Cardiac muscle cell (in vitro differentiated cells and primary cell): ENCODE measurements at regions not wholly inside any gene's neighbourhood (a gene's known extent, or its start where the extent isn't known, plus 50 kb on each side); places are given as distances from the start of the nearest gene placed in this dataset.

ENCODE experiments used
- DNase-seq, 2 donors: peaks; one replicate each; pipeline versions ENCODE4 v3.0.0 to v3.0.0-alpha.2; 2010 to 2017; ENCODE audit warnings: low read depth in 1 of 2, low spot score in 1 of 2
- H3K27ac ChIP-seq: fragments of 200-600 bp; sonication (generic); 2 replicates; pipeline ENCODE4 v1.5.1; 2016
- H3K27me3 ChIP-seq: fragments of 200-600 bp; sonication (generic); 2 replicates; pipeline ENCODE4 v1.6.0; 2016; ENCODE audit warnings: control low read depth
- H3K36me3 ChIP-seq: fragments of 200-600 bp; sonication (generic); 2 replicates; pipeline ENCODE4 v1.5.1; 2016; ENCODE audit warnings: control low read depth
- H3K4me1 ChIP-seq: fragments of 200-600 bp; sonication (generic); 2 replicates; pipeline ENCODE4 v1.8.1; 2017; ENCODE audit warnings: low read depth, mild to moderate bottlenecking, mixed run types
- H3K4me3 ChIP-seq: fragments of 200-600 bp; sonication (generic); 2 replicates; pipeline ENCODE4 v1.5.1; 2016; ENCODE audit warnings: mild to moderate bottlenecking
- H3K9me3 ChIP-seq: fragments of 200-600 bp; sonication (generic); 2 replicates; pipeline ENCODE4 v1.5.1; 2017; ENCODE audit warnings: low read depth, mild to moderate bottlenecking, control low read depth
- TF ChIP-seq, protein P1 (sequence below): IDR thresholded peaks from 2 replicates; pipeline ENCODE4 v1.5.1; 2012; ENCODE audit warnings: low read depth, mild to moderate bottlenecking, low read length

GRCh38 chr12:89016970-89017778, 335.1 kb downstream of the DUSP6 start:
- H3K27ac ChIP-seq, result no peak overlapping the region
- no peaks in the 10 kb centered on the region for H3K36me3 ChIP-seq
- peak; percentile 83 to 85 for DNase-seq
- TF ChIP-seq, protein P1, sequence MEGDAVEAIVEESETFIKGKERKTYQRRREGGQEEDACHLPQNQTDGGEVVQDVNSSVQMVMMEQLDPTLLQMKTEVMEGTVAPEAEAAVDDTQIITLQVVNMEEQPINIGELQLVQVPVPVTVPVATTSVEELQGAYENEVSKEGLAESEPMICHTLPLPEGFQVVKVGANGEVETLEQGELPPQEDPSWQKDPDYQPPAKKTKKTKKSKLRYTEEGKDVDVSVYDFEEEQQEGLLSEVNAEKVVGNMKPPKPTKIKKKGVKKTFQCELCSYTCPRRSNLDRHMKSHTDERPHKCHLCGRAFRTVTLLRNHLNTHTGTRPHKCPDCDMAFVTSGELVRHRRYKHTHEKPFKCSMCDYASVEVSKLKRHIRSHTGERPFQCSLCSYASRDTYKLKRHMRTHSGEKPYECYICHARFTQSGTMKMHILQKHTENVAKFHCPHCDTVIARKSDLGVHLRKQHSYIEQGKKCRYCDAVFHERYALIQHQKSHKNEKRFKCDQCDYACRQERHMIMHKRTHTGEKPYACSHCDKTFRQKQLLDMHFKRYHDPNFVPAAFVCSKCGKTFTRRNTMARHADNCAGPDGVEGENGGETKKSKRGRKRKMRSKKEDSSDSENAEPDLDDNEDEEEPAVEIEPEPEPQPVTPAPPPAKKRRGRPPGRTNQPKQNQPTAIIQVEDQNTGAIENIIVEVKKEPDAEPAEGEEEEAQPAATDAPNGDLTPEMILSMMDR, result peak; percentile 72
- H3K9me3 ChIP-seq, result no peaks in the 10 kb centered on the region
- H3K27me3 ChIP-seq, result no peaks in the 10 kb centered on the region
- no peak overlapping the region for H3K4me3 ChIP-seq
- no peaks in the 10 kb centered on the region for H3K4me1 ChIP-seq

DNA sequence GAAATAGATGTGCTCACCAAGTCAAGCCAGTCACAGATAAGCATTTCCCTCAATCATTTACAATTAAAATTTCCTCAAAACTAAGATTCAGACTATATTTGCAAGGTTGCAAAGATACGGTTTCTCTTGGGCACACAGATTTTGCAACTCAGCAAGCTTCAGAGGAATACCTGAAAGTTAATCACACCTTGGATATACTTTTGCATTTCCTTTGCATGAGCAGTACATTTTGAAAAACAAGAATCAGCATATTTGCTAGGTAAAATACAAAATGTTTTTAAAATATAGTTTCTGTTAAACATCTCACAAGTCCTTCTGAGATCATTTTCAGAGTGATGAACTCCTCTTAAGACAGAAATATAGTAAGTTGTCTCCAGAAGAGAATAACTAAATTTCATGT, 336.9 kb downstream of the DUSP6 start:
- Histone ChIP-seq H3K9me3 (no peaks in the 10 kb centered on the region), H3K27ac (no peak overlapping the region), H3K4me3 (no peak overlapping the region), H3K27me3 (no peaks in the 10 kb centered on the region), H3K4me1 (no peaks in the 10 kb centered on the region), H3K36me3 (no peaks in the 10 kb centered on the region)
- no peak for DNase-seq
- TF ChIP-seq, protein P1, result no peak

- TF ChIP-seq, protein P1, result no peak
- H3K9me3 ChIP-seq, result no peaks in the 10 kb centered on the region
- H3K27me3 ChIP-seq, result no peaks in the 10 kb centered on the region
- DNase-seq, result peak in 1 of 2 donors; percentile 68
- H3K36me3 ChIP-seq, result no peaks in the 10 kb centered on the region
- H3K27ac ChIP-seq, result no peak overlapping the region
- H3K4me1 ChIP-seq, result peaks cover 7% of the 10 kb centered on the region
- H3K4me3 ChIP-seq, result no peak overlapping the region
Observed at GRCh38 chr12:88998421-88998820, 353.9 kb downstream of the DUSP6 start.

DNA sequence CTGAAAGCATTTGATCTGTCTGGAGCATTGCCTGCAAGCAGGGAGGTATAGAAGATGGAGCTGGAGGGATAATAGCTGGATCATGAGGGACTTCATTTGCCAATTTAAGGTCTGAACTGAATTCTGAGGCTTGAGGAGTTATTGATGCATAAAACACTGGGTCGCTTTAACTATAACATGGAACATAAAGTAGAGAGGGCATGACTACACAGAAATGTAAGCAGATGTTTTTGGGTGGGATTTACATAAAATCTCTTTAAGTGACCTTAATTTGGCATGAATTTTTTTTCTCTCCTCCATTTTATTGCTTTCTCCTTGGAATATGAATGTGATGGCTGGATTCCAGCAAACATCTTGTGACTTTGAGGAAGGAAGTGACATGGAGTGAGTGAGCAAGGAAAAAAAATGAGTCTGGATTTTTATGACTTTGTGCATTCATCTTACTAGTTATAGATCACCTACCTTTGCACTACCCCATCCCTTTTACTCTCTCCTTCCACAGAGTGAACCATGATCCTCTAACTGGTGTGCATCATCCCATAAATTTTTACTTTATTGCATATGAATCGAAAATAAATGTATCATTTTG, 356.0 kb downstream of the DUSP6 start:
- no peaks in the 10 kb centered on the region for H3K36me3 ChIP-seq
- DNase-seq, result peak in 1 of 2 donors; percentile 11
- TF ChIP-seq, protein P1, result no peak
- H3K9me3 ChIP-seq, result no peaks in the 10 kb centered on the region
- peaks cover 7% of the 10 kb centered on the region for H3K4me1 ChIP-seq
- H3K4me3 ChIP-seq, result no peak overlapping the region
- H3K27ac ChIP-seq, result no peak overlapping the region
- H3K27me3 ChIP-seq, result no peaks in the 10 kb centered on the region

- Histone ChIP-seq H3K36me3 (no peaks in the 10 kb centered on the region), H3K4me3 (no peak overlapping the region), H3K4me1 (peaks cover 7% of the 10 kb centered on the region), H3K9me3 (no peaks in the 10 kb centered on the region), H3K27ac (no peak overlapping the region), H3K27me3 (no peaks in the 10 kb centered on the region)
- TF ChIP-seq, protein P1, result no peak
- DNase-seq, result peak in 1 of 2 donors; percentile 45
Observed at GRCh38 chr12:88994971-88995370, 357.3 kb downstream of the DUSP6 start.
